Upper lobe of left lung (tissue), 6 donors: ENCODE measurements at regions not wholly inside any gene's neighbourhood (a gene's known extent, or its start where the extent isn't known, plus 50 kb on each side); places are given as distances from the start of the nearest gene placed in this dataset.
A peak's percentile ranks its signal among the peaks of the same experiment; 100 is the strongest.

Experiments
- ATAC-seq, 2 donors: fragments of 200-7000 bp; cut with Tn5 transposase; one replicate each; pipeline ENCODE4 v1.9.1; 2022; ENCODE audit warnings: mild to moderate bottlenecking in 2 of 2, moderate library complexity in 2 of 2; ENCODE audit not compliant: low FRiP score in 2 of 2
- DNase-seq, 2 donors: peaks; one replicate each; pipeline ENCODE4 v3.0.0-alpha.2; 2019 to 2020
- H3K27ac ChIP-seq, 4 donors: fragments of 200-600 bp; sonication (generic); one replicate each; pipeline ENCODE4 v1.5.1; 2016 to 2019
- H3K27me3 ChIP-seq, 4 donors: fragments of 200-600 bp; sonication (generic); one replicate each; pipeline ENCODE4 v1.5.1; 2017 to 2019
- H3K36me3 ChIP-seq, 4 donors: fragments of 200-600 bp; sonication (generic); one replicate each; pipeline ENCODE4 v1.5.1; 2016 to 2019
- H3K4me1 ChIP-seq, 4 donors: fragments of 200-600 bp; sonication (generic); one replicate each; pipeline ENCODE4 v1.5.1; 2018 to 2019
- H3K4me3 ChIP-seq, 4 donors: fragments of 200-600 bp; sonication (generic); one replicate each; pipeline ENCODE4 v1.5.1; 2017 to 2019; ENCODE audit warnings: mild to moderate bottlenecking in 2 of 4, moderate library complexity in 1 of 4
- H3K9me3 ChIP-seq, 4 donors: fragments of 200-600 bp; sonication (generic); one replicate each; pipeline ENCODE4 v1.5.1; 2018 to 2019
- EP300 ChIP-seq, 4 donors: sonication (generic); formaldehyde crosslinking; IDR thresholded peaks; one replicate each; pipeline ENCODE4 v1.5.1; 2017; ENCODE audit warnings: antibody characterized with exemption in 4 of 4, control low read depth in 2 of 4
- POLR2A ChIP-seq, 4 donors: fragments of 450-650 bp; IDR thresholded peaks; one replicate each; pipeline ENCODE4 v1.5.1; 2016 to 2017; ENCODE audit warnings: antibody characterized with exemption in 4 of 4, mild to moderate bottlenecking in 2 of 4
- POLR2AphosphoS5 ChIP-seq, 2 donors: sonication (generic); formaldehyde crosslinking; IDR thresholded peaks; one replicate each; pipeline ENCODE4 v1.5.1; 2017; ENCODE audit warnings: antibody characterized with exemption in 2 of 2
- WGBS, 2 donors: methylation state at CpG; one replicate each; pipeline ENCODE4 v1.1.5; 2017 to 2018; 5-methylcytosine and 5-hydroxymethylcytosine counted together
- TF ChIP-seq, protein P1 (sequence below), 6 experiments: fragments of 450-650 bp in 4 of 6; fragments of 200-600 bp in 2 of 6; sonication (generic) in 2 of 6; IDR thresholded peaks; one replicate each; pipeline ENCODE4 v1.5.1; 2016 to 2019; ENCODE audit warnings: antibody characterized with exemption in 6 of 6
- donor health status: DM: no; HTN: no; CAD: no; lungs with moderate emphysema.
- donor health status: DM: no; HTN: yes; CAD: no; lungs with severe emphysema.

DNA sequence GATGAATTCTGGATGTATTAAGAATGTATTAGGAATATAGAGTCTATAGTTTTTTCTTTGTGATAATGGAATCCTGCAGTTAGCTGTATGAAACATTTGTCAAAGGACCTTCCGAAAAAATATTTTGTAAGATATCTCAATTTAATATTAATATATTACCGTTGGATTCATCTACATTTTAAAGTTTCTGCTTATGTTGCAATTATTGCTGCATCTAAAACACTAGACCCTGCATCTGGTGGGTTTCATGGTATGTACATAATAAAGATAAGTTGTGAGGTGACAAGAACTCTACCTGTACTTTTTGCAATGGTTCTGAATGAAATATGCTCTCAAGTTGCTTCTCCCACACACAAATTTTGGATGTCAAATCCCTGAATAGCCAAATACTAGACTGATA lies 565.9 kb upstream of the FBXO33 start:
- H3K9me3 ChIP-seq = no peaks in the 10 kb centered on the region
- H3K27me3 ChIP-seq = no peaks in the 10 kb centered on the region
- H3K36me3 ChIP-seq = no peaks in the 10 kb centered on the region
- no peak overlapping the region for H3K4me3 ChIP-seq
- WGBS, 2 donors = 88 to 90% methylated on average over 2 of the region's 2 CpGs
- no peak overlapping the region for H3K27ac ChIP-seq
- TF ChIP-seq POLR2AphosphoS5 (IDR thresholded peaks at IDR 0.05) (no peak), EP300 (IDR thresholded peaks at IDR 0.05) (no peak), POLR2A (IDR thresholded peaks at IDR 0.05) (no peak)
- TF ChIP-seq, protein P1, sequence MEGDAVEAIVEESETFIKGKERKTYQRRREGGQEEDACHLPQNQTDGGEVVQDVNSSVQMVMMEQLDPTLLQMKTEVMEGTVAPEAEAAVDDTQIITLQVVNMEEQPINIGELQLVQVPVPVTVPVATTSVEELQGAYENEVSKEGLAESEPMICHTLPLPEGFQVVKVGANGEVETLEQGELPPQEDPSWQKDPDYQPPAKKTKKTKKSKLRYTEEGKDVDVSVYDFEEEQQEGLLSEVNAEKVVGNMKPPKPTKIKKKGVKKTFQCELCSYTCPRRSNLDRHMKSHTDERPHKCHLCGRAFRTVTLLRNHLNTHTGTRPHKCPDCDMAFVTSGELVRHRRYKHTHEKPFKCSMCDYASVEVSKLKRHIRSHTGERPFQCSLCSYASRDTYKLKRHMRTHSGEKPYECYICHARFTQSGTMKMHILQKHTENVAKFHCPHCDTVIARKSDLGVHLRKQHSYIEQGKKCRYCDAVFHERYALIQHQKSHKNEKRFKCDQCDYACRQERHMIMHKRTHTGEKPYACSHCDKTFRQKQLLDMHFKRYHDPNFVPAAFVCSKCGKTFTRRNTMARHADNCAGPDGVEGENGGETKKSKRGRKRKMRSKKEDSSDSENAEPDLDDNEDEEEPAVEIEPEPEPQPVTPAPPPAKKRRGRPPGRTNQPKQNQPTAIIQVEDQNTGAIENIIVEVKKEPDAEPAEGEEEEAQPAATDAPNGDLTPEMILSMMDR (IDR thresholded peaks at IDR 0.05) = no peak
- no peak for DNase-seq
- ATAC-seq = no peak
- no peaks in the 10 kb centered on the region for H3K4me1 ChIP-seq

DNA sequence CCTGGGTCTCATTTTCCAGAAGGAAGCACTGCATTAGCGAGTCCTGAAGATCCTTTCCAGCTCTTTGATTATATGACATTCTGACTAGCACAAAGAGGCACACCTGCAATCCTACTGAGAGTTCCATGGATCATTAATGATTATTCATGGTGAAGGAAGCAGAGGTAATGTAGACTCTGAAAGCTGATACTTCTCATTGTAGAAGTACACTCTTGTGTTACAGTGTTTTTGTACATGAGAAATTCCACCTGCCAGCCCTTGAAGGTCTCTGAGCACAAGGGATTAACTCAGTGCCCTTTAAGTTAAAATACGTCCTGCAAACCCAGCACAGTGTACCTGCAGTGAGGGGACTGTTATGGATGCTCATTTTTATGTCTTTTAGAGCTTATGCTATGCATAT lies 558.8 kb upstream of the FBXO33 start:
- Histone ChIP-seq H3K36me3 (no peaks in the 10 kb centered on the region), H3K27me3 (no peaks in the 10 kb centered on the region), H3K27ac (no peak overlapping the region), H3K9me3 (no peaks in the 10 kb centered on the region), H3K4me3 (no peak overlapping the region), H3K4me1 (no peaks in the 10 kb centered on the region)
- no peak for DNase-seq
- TF ChIP-seq POLR2AphosphoS5 (IDR thresholded peaks at IDR 0.05) (no peak), POLR2A (IDR thresholded peaks at IDR 0.05) (no peak)
- ATAC-seq = no peak
- 58 to 59% methylated on average over 2 of the region's 2 CpGs for WGBS, 2 donors

DNA sequence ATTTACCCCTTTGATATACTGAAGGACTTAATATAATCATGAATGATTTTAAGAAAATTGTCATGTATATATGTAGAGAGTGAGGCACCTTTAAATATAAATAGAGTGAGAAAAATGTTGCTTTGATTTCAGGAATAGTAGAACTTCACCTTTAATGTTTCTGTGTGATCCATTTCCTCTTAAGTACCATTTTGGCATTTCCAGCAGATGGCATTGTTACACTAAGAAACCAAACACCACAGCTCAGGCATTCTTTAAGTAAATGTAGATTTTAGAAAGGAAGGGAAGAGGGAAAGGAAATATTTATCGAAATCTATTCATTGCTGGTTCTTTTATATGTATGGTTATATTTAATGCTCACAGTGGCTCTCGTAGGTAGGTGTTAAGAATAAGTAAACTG lies 556.7 kb upstream of the FBXO33 start:
- H3K4me3 ChIP-seq = no peak overlapping the region
- H3K27ac ChIP-seq = no peak overlapping the region
- 10 to 15% methylated on average over 2 of the region's 2 CpGs for WGBS, 2 donors
- no peak for TF ChIP-seq EP300 (IDR thresholded peaks at IDR 0.05)
- TF ChIP-seq, protein P1 (IDR thresholded peaks at IDR 0.05) = peak in 2 of 6 experiments; percentile 7 to 46
- TF ChIP-seq POLR2AphosphoS5 (IDR thresholded peaks at IDR 0.05) = no peak
- no peak for TF ChIP-seq POLR2A (IDR thresholded peaks at IDR 0.05)
- H3K4me1 ChIP-seq = no peaks in the 10 kb centered on the region
- ATAC-seq (no peak), DNase-seq (no peak)
- no peaks in the 10 kb centered on the region for H3K9me3 ChIP-seq
- no peaks in the 10 kb centered on the region for H3K36me3 ChIP-seq
- H3K27me3 ChIP-seq = no peaks in the 10 kb centered on the region

DNA sequence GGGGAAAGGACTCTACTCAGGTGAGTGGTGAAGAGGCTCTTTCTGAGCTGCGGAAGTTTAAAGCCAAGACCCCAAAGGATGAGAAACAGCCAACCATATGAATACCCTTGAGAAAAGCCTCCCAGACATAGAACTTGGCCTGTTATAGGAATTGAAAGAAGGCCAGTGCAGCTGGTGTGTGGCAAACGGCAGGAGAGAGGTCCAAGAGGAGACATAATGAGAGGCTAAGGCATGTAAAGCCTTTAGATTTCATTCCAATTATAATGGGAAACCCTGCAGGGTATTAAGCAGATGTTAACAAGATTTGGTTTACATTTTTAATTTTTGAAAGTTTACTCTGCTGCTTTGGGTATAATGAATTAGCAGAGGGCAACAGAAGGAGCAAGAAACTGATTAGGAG lies 552.1 kb upstream of the FBXO33 start:
- Histone ChIP-seq H3K27ac (no peak overlapping the region), H3K36me3 (no peaks in the 10 kb centered on the region)

DNA sequence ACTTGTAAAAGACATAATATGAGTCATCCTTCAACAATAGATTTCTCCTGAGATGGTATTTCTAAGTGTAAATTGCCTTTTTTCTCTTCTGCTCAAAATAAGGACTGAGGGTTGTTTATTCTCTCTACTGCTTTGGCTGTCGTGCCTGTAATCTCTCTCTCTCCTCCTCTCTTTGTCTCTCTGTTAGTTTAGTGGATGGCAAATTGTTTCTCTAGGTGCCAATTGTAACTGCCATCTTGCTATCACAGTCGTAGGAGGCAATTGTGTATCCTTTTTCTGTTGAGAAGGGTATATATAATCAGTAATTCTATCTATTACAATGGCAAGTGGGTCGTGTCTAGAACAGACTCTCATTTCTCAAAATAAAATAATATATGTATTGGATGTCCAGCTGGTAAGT lies 545.0 kb upstream of the FBXO33 start:
- DNase-seq = no peak
- no peaks in the 10 kb centered on the region for H3K27me3 ChIP-seq
- no peak overlapping the region for H3K27ac ChIP-seq
- no peaks in the 10 kb centered on the region for H3K4me1 ChIP-seq
- no peak for ATAC-seq
- 49 to 55% methylated on average over 3 of the region's 3 CpGs for WGBS, 2 donors
- no peaks in the 10 kb centered on the region for H3K9me3 ChIP-seq
- no peak overlapping the region for H3K4me3 ChIP-seq
- TF ChIP-seq POLR2AphosphoS5 (IDR thresholded peaks at IDR 0.05) (no peak), EP300 (IDR thresholded peaks at IDR 0.05) (no peak), POLR2A (IDR thresholded peaks at IDR 0.05) (no peak)
- TF ChIP-seq, protein P1 (IDR thresholded peaks at IDR 0.05) = no peak
- no peaks in the 10 kb centered on the region for H3K36me3 ChIP-seq

More for the DNA sequence above, 552.1 kb upstream of the FBXO33 start:
- Histone ChIP-seq H3K4me3 (no peak overlapping the region), H3K4me1 (no peaks in the 10 kb centered on the region), H3K27me3 (no peaks in the 10 kb centered on the region), H3K9me3 (no peaks in the 10 kb centered on the region)
- TF ChIP-seq POLR2AphosphoS5 (IDR thresholded peaks at IDR 0.05) (no peak), EP300 (IDR thresholded peaks at IDR 0.05) (no peak), POLR2A (IDR thresholded peaks at IDR 0.05) (no peak)
- TF ChIP-seq, protein P1 (IDR thresholded peaks at IDR 0.05) = no peak
- ATAC-seq = no peak
- no peak for DNase-seq
- 46 to 48% methylated on average over 2 of the region's 2 CpGs for WGBS, 2 donors
